Fibroblast of lung (primary cell): ENCODE measurements at regions not wholly inside any gene's neighbourhood (a gene's known extent, or its start where the extent isn't known, plus 50 kb on each side); places are given as distances from the start of the nearest gene placed in this dataset.

Source experiments
- DNase-seq, 2 donors: peaks; one replicate each; pipeline versions ENCODE4 v3.0.0 to v3.0.0-alpha.2; 2010; ENCODE audit warnings: low read depth in 2 of 2
- H2AFZ ChIP-seq: 2 replicates; pipeline ENCODE4 v1.5.1; 2012; ENCODE audit warnings: low read length, control low read depth, inconsistent platforms
- H3K27ac ChIP-seq: 2 replicates; pipeline ENCODE4 v1.5.1; 2011; ENCODE audit warnings: low read length, control low read depth; ENCODE audit not compliant: insufficient read depth
- H3K27me3 ChIP-seq: 2 replicates; pipeline ENCODE4 v1.5.1; 2011; ENCODE audit warnings: mild to moderate bottlenecking, low read length; ENCODE audit not compliant: control insufficient read depth, insufficient read depth
- H3K36me3 ChIP-seq: 2 replicates; pipeline ENCODE4 v1.5.1; 2011; ENCODE audit warnings: low read length; ENCODE audit not compliant: control insufficient read depth, insufficient read depth
- H3K4me1 ChIP-seq: 2 replicates; pipeline ENCODE4 v1.5.1; 2011; ENCODE audit warnings: low read length; ENCODE audit not compliant: control insufficient read depth, insufficient read depth; ENCODE audit errors: extremely low read depth
- H3K4me2 ChIP-seq: 2 replicates; pipeline ENCODE4 v1.5.1; 2011; ENCODE audit warnings: low read length, control low read depth; ENCODE audit not compliant: insufficient read depth; ENCODE audit errors: extremely low read depth
- H3K4me3 ChIP-seq, 4 experiments: fragments of 200-600 bp in 1 of 4; sonication (generic) in 1 of 4; replicated peaks in 1 of 4; 2 replicates each; pipeline ENCODE4 v1.5.1; 2011 to 2016; ENCODE audit warnings: low read length in 4 of 4, low read depth in 3 of 4, mild to moderate bottlenecking in 3 of 4, control low read depth in 2 of 4, inconsistent platforms in 1 of 4, mixed read lengths in 1 of 4; ENCODE audit not compliant: insufficient read depth in 1 of 4; ENCODE audit errors: control extremely low read depth in 1 of 4
- H3K79me2 ChIP-seq: 2 replicates; pipeline ENCODE4 v1.5.1; 2012; ENCODE audit warnings: mild to moderate bottlenecking, low read length, inconsistent platforms; ENCODE audit not compliant: control insufficient read depth, insufficient read depth
- H3K9ac ChIP-seq: 2 replicates; pipeline ENCODE4 v1.5.1; 2011; ENCODE audit warnings: mild to moderate bottlenecking, low read length, control low read depth; ENCODE audit not compliant: insufficient read depth
- H3K9me3 ChIP-seq: 2 replicates; pipeline ENCODE4 v1.5.1; 2012; ENCODE audit warnings: low read depth, low read length; ENCODE audit not compliant: control insufficient read depth, insufficient read depth
- H4K20me1 ChIP-seq: 2 replicates; pipeline ENCODE4 v1.5.1; 2011; ENCODE audit warnings: low read length; ENCODE audit not compliant: control insufficient read depth, insufficient read depth; ENCODE audit errors: extremely low read depth
- CTCF ChIP-seq, 2 donors: IDR thresholded peaks in 1 of 2; conservative IDR thresholded peaks in 1 of 2; 1 replicate in 1 of 2; 2 replicates in 1 of 2; pipeline ENCODE4 v1.5.1; 2011 to 2012; ENCODE audit warnings: low read length in 2 of 2, control low read depth in 1 of 2, inconsistent platforms in 1 of 2, low read depth in 1 of 2, mild to moderate bottlenecking in 1 of 2
- EZH2 ChIP-seq: IDR thresholded peaks from 2 replicates; pipeline ENCODE4 v1.5.1; 2012; ENCODE audit warnings: low read length, control low read depth, mild to moderate bottlenecking; ENCODE audit errors: missing control alignments

GRCh38 chr9:89791754-89792153, 186.9 kb downstream of the GADD45G start:
- Histone ChIP-seq H3K4me3 (no peak overlapping the region), H2AFZ (no peak overlapping the region), H3K4me1 (no peaks in the 10 kb centered on the region), H3K36me3 (no peaks in the 10 kb centered on the region), H3K27me3 (peaks cover 3% of the 10 kb centered on the region), H4K20me1 (no peaks in the 10 kb centered on the region), H3K4me2 (no peak overlapping the region), H3K9ac (no peak overlapping the region), H3K79me2 (no peaks in the 10 kb centered on the region), H3K9me3 (no peaks in the 10 kb centered on the region), H3K27ac (no peak overlapping the region)
- TF ChIP-seq CTCF (conservative IDR thresholded peaks at IDR 0.05 in 1 of 2, IDR thresholded peaks at IDR 0.05 in 1 of 2; ENCODE audit: low read depth in 1 of 2, low read length in 2 of 2) (no peak), EZH2 (no peak)
- DNase-seq: no peak

GRCh38 chr9:89792189-89793123, 187.6 kb downstream of the GADD45G start:
- no peaks in the 10 kb centered on the region for H4K20me1 ChIP-seq
- no peak for TF ChIP-seq EZH2
- no peak for TF ChIP-seq CTCF (conservative IDR thresholded peaks at IDR 0.05 in 1 of 2, IDR thresholded peaks at IDR 0.05 in 1 of 2; ENCODE audit: low read depth in 1 of 2, low read length in 2 of 2)
- H3K4me2 ChIP-seq: no peak overlapping the region
- no peaks in the 10 kb centered on the region for H3K36me3 ChIP-seq
- H3K27ac ChIP-seq: no peak overlapping the region
- H3K9ac ChIP-seq: no peak overlapping the region
- no peaks in the 10 kb centered on the region for H3K27me3 ChIP-seq
- H2AFZ ChIP-seq: no peak overlapping the region
- DNase-seq: no peak
- no peaks in the 10 kb centered on the region for H3K4me1 ChIP-seq
- H3K79me2 ChIP-seq: no peaks in the 10 kb centered on the region
- H3K9me3 ChIP-seq: no peaks in the 10 kb centered on the region
- H3K4me3 ChIP-seq: no peak overlapping the region

GRCh38 chr9:89793124-89793495, 188.3 kb downstream of the GADD45G start:
- Histone ChIP-seq H3K4me3 (no peak overlapping the region), H4K20me1 (no peaks in the 10 kb centered on the region), H2AFZ (no peak overlapping the region), H3K79me2 (no peaks in the 10 kb centered on the region), H3K4me2 (no peak overlapping the region), H3K9me3 (no peaks in the 10 kb centered on the region), H3K4me1 (no peaks in the 10 kb centered on the region), H3K36me3 (no peaks in the 10 kb centered on the region), H3K27me3 (no peaks in the 10 kb centered on the region), H3K9ac (no peak overlapping the region), H3K27ac (no peak overlapping the region)
- no peak for TF ChIP-seq CTCF (conservative IDR thresholded peaks at IDR 0.05 in 1 of 2, IDR thresholded peaks at IDR 0.05 in 1 of 2; ENCODE audit: low read depth in 1 of 2, low read length in 2 of 2)
- TF ChIP-seq EZH2: no peak
- no peak for DNase-seq
